ENCODE measurements at regions not wholly inside any gene's neighbourhood (a gene's known extent, or its start where the extent isn't known, plus 50 kb on each side); places are given as distances from the start of the nearest gene placed in this dataset.
A peak's percentile ranks its signal among the peaks of the same experiment; 100 is the strongest.

- peaks cover 50% of the 10 kb centered on the region for H3K9me3 Mint-ChIP-seq (ENCODE audit: unreplicated experiment)
- H3K4me1 Mint-ChIP-seq (ENCODE audit: unreplicated experiment), result no peaks in the 10 kb centered on the region
- peaks cover 9% of the 10 kb centered on the region for H3K27me3 Mint-ChIP-seq (ENCODE audit: unreplicated experiment)
- H3K4me3 Mint-ChIP-seq (ENCODE audit: unreplicated experiment), result peak overlapping the region; percentile 37
- TF ChIP-seq, protein P1, sequence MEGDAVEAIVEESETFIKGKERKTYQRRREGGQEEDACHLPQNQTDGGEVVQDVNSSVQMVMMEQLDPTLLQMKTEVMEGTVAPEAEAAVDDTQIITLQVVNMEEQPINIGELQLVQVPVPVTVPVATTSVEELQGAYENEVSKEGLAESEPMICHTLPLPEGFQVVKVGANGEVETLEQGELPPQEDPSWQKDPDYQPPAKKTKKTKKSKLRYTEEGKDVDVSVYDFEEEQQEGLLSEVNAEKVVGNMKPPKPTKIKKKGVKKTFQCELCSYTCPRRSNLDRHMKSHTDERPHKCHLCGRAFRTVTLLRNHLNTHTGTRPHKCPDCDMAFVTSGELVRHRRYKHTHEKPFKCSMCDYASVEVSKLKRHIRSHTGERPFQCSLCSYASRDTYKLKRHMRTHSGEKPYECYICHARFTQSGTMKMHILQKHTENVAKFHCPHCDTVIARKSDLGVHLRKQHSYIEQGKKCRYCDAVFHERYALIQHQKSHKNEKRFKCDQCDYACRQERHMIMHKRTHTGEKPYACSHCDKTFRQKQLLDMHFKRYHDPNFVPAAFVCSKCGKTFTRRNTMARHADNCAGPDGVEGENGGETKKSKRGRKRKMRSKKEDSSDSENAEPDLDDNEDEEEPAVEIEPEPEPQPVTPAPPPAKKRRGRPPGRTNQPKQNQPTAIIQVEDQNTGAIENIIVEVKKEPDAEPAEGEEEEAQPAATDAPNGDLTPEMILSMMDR (IDR thresholded peaks at IDR 0.05; ENCODE audit: unreplicated experiment), result no peak
- H3K27ac Mint-ChIP-seq (ENCODE audit: unreplicated experiment), result no peak overlapping the region
- H3K36me3 Mint-ChIP-seq (ENCODE audit: low read depth, unreplicated experiment), result peaks cover 18% of the 10 kb centered on the region
- DNase-seq (ENCODE audit: low spot score), result no peak
Observed at GRCh38 chr7:67696124-67696523, 699.5 kb downstream of the TYW1 start.

DNA sequence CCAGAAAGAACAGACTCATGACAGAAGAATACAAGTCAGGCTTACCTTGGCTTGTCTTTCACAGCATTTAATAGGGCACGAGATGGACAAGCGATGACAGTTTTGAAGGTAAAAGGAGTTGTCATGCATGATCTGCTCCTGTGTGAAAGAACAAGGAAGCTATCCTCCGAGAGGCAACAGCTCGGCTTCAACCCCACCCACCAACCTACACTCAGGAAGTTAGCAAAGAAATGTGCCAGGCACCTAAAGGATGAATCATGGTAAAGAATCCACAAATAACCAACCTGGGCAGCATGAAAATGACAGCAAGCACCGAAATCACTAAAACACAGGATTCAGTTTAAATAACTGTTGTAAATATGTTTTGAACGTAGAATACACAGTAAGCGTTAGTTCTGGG, 700.2 kb downstream of the TYW1 start:
- TF ChIP-seq, protein P1 (IDR thresholded peaks at IDR 0.05; ENCODE audit: unreplicated experiment), result no peak
- H3K27ac Mint-ChIP-seq (ENCODE audit: unreplicated experiment), result no peak overlapping the region
- no peaks in the 10 kb centered on the region for H3K4me1 Mint-ChIP-seq (ENCODE audit: unreplicated experiment)

DNA sequence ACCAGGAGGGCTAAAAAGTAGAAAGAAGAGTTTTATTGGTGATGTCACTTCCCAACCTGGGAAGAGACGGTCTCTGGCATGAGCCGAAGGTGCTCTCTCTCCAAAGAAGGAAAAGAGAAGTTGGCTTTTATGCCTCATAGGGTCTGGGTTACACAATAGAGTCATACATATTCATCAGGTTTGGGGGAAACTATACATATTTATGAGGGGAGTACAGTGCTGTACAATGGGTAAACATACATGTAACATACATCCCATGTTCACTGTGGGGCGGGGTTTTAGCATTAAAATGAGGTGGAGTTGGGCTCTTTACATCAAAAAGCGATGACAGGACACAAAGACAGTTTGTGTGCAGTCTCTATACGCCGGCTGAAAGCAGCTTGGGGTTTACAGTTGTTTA, 701.7 kb downstream of the TYW1 start:
- H3K27ac Mint-ChIP-seq (ENCODE audit: unreplicated experiment), result no peak overlapping the region
- H3K4me1 Mint-ChIP-seq (ENCODE audit: unreplicated experiment), result no peaks in the 10 kb centered on the region
- DNase-seq (ENCODE audit: low spot score), result no peak
- peaks cover 61% of the 10 kb centered on the region for H3K9me3 Mint-ChIP-seq (ENCODE audit: unreplicated experiment)
- H3K4me3 Mint-ChIP-seq (ENCODE audit: unreplicated experiment), result no peak overlapping the region
- H3K27me3 Mint-ChIP-seq (ENCODE audit: unreplicated experiment), result peaks cover 9% of the 10 kb centered on the region
- H3K36me3 Mint-ChIP-seq (ENCODE audit: low read depth, unreplicated experiment), result peaks cover 18% of the 10 kb centered on the region
- TF ChIP-seq, protein P1 (IDR thresholded peaks at IDR 0.05; ENCODE audit: unreplicated experiment), result no peak

More for the DNA sequence above, 700.2 kb downstream of the TYW1 start:
- peaks cover 9% of the 10 kb centered on the region for H3K27me3 Mint-ChIP-seq (ENCODE audit: unreplicated experiment)
- peaks cover 53% of the 10 kb centered on the region for H3K9me3 Mint-ChIP-seq (ENCODE audit: unreplicated experiment)
- no peak for DNase-seq (ENCODE audit: low spot score)
- peaks cover 18% of the 10 kb centered on the region for H3K36me3 Mint-ChIP-seq (ENCODE audit: low read depth, unreplicated experiment)
- no peak overlapping the region for H3K4me3 Mint-ChIP-seq (ENCODE audit: unreplicated experiment)

GRCh38 chr7:67705850-67706249, 709.2 kb downstream of the TYW1 start:
- peaks cover 4% of the 10 kb centered on the region for H3K27me3 Mint-ChIP-seq (ENCODE audit: unreplicated experiment)
- H3K36me3 Mint-ChIP-seq (ENCODE audit: low read depth, unreplicated experiment), result peaks cover 9% of the 10 kb centered on the region
- H3K4me1 Mint-ChIP-seq (ENCODE audit: unreplicated experiment), result no peaks in the 10 kb centered on the region
- no peak overlapping the region for H3K4me3 Mint-ChIP-seq (ENCODE audit: unreplicated experiment)
- no peak for DNase-seq (ENCODE audit: low spot score)
- no peak overlapping the region for H3K27ac Mint-ChIP-seq (ENCODE audit: unreplicated experiment)
- TF ChIP-seq, protein P1 (IDR thresholded peaks at IDR 0.05; ENCODE audit: unreplicated experiment), result no peak
- H3K9me3 Mint-ChIP-seq (ENCODE audit: unreplicated experiment), result peaks cover 63% of the 10 kb centered on the region

DNA sequence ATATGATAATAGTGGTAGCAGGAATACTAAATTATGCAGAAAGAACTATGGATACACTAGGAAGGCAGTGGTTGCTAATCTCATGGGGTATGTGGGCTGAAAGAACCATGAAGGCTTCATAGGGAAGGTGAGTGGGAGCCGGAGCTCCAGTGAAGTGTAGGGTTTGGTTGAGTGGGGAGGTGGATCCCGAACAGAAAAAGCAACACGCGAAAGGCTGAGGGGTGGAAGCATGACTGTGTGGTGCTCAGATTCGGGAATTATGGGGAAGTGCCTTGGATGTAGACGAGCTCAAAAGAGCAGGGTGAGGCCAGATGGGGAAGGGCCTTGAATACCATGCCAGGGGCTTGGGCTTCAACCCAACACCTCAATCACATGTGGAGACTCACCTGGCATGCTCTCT, 715.1 kb downstream of the TYW1 start:
- no peaks in the 10 kb centered on the region for H3K4me1 Mint-ChIP-seq (ENCODE audit: unreplicated experiment)
- no peak overlapping the region for H3K27ac Mint-ChIP-seq (ENCODE audit: unreplicated experiment)
- no peak overlapping the region for H3K4me3 Mint-ChIP-seq (ENCODE audit: unreplicated experiment)
- H3K9me3 Mint-ChIP-seq (ENCODE audit: unreplicated experiment), result peaks cover 66% of the 10 kb centered on the region
- H3K36me3 Mint-ChIP-seq (ENCODE audit: low read depth, unreplicated experiment), result peaks cover 13% of the 10 kb centered on the region
- no peak for DNase-seq (ENCODE audit: low spot score)
- peaks cover 11% of the 10 kb centered on the region for H3K27me3 Mint-ChIP-seq (ENCODE audit: unreplicated experiment)
- TF ChIP-seq, protein P1 (IDR thresholded peaks at IDR 0.05; ENCODE audit: unreplicated experiment), result no peak
